Retinal pigment epithelial cell (primary cell): ENCODE measurements at regions not wholly inside any gene's neighbourhood (a gene's known extent, or its start where the extent isn't known, plus 50 kb on each side); places are given as distances from the start of the nearest gene placed in this dataset.

ENCODE experiments used
- DNase-seq: peaks from one replicate; pipeline ENCODE4 v3.0.0-alpha.2; 2010; ENCODE audit warnings: low read depth
- H3K4me3 ChIP-seq: 2 replicates; pipeline ENCODE4 v1.5.1; 2011; ENCODE audit warnings: mild to moderate bottlenecking, low read length, control low read depth, moderate library complexity
- TF ChIP-seq, protein P1 (sequence below): conservative IDR thresholded peaks from 2 replicates; pipeline ENCODE4 v1.5.1; 2011; ENCODE audit warnings: low read depth, low read length, control low read depth, inconsistent platforms

DNA sequence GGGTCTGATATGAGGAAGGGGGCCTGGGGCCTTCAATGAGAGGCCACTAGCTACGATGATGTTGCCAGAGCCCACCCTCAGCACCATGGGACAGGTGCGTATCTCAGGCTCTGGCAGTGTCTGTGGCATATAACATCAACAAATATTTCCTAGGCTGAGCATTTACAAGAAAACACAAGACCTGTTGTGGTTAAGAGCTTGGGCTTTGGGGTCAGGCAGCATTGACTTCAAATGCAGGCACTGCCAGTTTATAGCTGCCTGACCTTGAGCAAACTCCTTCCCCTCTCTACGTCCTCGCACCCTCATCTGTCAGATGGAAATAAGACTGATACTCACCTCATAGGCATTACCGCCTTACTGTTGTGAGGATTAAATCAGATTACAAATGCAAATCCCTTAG, 156.0 kb downstream of the KATNAL1 start:
- TF ChIP-seq, protein P1, sequence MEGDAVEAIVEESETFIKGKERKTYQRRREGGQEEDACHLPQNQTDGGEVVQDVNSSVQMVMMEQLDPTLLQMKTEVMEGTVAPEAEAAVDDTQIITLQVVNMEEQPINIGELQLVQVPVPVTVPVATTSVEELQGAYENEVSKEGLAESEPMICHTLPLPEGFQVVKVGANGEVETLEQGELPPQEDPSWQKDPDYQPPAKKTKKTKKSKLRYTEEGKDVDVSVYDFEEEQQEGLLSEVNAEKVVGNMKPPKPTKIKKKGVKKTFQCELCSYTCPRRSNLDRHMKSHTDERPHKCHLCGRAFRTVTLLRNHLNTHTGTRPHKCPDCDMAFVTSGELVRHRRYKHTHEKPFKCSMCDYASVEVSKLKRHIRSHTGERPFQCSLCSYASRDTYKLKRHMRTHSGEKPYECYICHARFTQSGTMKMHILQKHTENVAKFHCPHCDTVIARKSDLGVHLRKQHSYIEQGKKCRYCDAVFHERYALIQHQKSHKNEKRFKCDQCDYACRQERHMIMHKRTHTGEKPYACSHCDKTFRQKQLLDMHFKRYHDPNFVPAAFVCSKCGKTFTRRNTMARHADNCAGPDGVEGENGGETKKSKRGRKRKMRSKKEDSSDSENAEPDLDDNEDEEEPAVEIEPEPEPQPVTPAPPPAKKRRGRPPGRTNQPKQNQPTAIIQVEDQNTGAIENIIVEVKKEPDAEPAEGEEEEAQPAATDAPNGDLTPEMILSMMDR, result no peak
- no peak overlapping the region for H3K4me3 ChIP-seq
- no peak for DNase-seq

DNA sequence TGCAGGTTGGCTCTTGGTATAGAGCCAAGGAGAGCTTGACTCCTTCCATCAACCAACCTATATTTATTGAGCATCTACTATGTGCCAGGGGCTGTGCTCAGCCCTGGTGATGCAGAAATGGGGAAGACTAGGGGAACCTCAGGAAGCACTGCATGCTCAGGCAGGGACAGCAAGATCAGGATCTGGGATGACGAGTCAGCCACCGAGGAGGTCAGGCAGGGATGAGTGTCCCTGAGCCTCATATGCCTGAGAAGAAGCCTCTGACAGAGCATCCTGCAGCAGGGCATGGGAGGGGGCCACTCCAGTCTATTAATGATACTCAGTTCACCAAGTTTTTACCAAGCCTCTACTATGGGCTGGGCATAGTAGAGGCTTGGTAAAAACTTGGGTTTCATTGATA, 158.1 kb downstream of the KATNAL1 start:
- no peak overlapping the region for H3K4me3 ChIP-seq
- TF ChIP-seq, protein P1, result no peak
- DNase-seq, result no peak

DNA sequence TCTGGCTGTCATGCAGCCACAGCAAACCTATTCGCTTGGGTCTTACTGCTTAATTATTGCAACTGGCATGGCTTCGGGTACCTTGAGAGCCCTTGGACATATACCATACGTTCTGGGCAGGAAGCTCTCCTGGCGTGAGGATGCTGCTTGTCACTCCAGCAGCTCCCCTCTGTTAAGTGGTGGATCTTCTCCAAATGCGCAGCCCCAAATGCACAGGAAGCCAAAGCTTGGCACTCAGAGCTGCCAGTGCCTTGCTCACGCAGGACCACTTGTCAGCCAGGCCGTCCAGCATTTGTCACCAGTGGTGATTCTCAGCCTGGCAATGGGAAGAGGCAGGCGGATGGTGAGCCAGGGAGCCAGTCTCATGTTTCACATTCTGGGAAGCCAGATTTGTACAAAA, 158.6 kb downstream of the KATNAL1 start:
- no peak for DNase-seq
- H3K4me3 ChIP-seq, result no peak overlapping the region
- TF ChIP-seq, protein P1, result no peak

DNA sequence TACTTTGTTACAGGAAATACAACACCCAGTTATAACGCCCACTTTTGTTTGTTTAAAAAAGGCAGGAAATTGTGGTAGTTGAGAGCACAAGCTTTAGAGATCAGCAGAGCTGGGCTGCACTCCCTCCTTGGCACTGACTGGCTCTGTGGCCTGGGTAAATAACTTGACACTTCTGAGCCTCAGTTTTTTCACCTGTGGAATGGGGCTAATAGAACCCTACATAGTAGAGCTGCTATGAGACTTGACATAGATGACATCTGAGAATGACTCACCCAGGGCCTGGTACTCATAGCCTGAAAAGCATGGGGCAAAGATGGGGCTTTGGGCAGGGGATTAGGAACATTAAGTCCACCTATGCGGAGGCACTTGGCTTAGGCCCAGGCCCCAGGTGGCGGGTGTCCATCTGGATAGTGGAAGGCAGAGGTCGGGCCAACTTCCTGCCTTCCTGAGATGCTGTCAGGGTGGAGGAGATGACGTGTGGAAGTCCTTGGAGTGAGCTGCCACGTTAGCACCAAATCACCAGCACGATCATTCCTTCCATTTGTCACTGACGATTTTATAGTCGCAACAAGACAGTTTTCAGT, 159.1 kb downstream of the KATNAL1 start:
- DNase-seq, result no peak
- no peak overlapping the region for H3K4me3 ChIP-seq
- TF ChIP-seq, protein P1, result no peak

DNA sequence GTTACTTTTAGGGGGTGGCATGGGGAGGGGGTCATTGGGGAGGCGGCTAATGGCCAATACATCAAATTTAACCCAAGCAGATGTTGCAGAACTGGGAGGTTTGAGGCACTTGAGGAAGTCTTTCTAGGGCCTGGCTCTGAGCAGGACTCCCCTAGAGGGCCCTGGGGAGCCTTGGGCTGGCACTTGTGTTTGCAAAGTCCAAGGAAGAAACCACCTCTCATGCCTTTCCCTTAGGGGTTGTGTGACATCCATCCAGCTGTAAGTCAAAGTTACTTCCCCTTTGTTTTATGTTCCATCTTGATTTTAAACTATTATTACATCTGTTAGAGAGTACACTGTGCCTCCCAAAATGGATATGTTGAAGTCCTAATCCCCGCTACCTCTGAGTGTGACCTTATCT, 159.9 kb downstream of the KATNAL1 start:
- TF ChIP-seq, protein P1, result no peak
- H3K4me3 ChIP-seq, result no peak overlapping the region
- DNase-seq, result no peak

DNA sequence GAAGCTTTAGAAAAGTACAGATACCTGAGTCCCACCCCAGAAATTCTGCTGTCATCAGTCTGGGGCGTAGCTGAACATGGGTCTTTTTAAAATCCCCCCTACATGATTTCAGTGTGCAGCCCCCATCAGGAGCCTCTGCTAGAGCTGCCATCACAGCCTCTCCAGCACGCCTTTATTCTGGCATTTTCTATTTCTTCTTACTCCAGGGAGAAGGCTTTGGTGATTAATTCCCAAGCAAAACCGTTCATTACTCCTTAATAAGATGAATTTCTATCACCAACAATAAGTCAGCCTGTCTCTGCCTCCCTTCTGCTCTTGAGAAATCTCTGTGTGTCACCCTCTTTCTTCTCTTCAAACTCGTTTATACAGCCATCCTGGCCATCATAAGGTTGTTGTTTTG, 160.3 kb downstream of the KATNAL1 start:
- DNase-seq, result no peak
- H3K4me3 ChIP-seq, result no peak overlapping the region
- TF ChIP-seq, protein P1, result no peak

DNA sequence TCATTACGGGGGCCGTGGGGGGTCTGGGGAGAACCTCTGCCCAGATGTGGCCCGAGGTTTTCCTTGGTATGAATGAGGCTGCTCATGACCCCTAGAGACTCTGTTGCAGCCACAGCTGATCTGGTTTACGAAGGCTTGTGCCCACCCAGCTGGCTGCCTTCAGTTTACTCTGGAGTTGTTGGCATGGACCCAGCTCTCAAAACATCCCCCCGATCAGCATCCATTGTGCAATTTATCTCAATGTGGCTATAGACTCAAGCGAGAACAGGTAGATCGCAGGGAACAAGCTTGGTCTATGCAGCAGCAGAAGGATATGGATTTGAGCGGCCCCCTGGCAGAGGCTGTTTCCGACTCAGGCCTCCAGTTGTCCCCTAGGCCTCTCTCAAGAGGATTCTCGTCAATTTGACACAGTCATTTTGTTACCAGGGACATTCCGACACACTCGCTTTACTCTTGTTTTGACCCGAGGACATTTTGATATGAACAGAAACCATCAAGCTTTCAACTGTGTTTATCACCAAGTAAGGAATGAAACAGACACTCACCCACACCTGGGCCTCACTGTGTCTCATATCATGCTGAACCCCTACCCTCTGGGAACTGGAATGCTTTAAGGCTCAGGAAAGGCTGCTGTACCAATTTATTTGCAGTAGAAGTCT, 161.5 kb downstream of the KATNAL1 start:
- no peak overlapping the region for H3K4me3 ChIP-seq

More for the DNA sequence above, 161.5 kb downstream of the KATNAL1 start:
- TF ChIP-seq, protein P1, result no peak
- no peak for DNase-seq
